ENCODE measurements at regions not wholly inside any gene's neighbourhood (a gene's known extent, or its start where the extent isn't known, plus 50 kb on each side); places are given as distances from the start of the nearest gene placed in this dataset.

GRCh38 chr1:59201341-59201740 is 95.6 kb upstream of the FGGY start:
- no peak for TF ChIP-seq MAX (IDR thresholded peaks at IDR 0.05)
- no peak for TF ChIP-seq EP300 (IDR thresholded peaks at IDR 0.05; ENCODE audit: borderline replicate concordance)
- no peak for TF ChIP-seq TEAD4 (IDR thresholded peaks at IDR 0.05)
- TF ChIP-seq TAF1 (IDR thresholded peaks at IDR 0.05; ENCODE audit: low read depth) = no peak
- TF ChIP-seq NFIC (IDR thresholded peaks at IDR 0.05) = no peak
- no peak for TF ChIP-seq RAD21 (IDR thresholded peaks at IDR 0.05; ENCODE audit: low read depth)
- TF ChIP-seq REST (IDR thresholded peaks at IDR 0.05; ENCODE audit: low read depth) = no peak
- no peak for TF ChIP-seq CEBPB (IDR thresholded peaks at IDR 0.05)
- TF ChIP-seq TCF12 (IDR thresholded peaks at IDR 0.05; ENCODE audit: low read depth) = no peak
- no peak for TF ChIP-seq FOXM1 (IDR thresholded peaks at IDR 0.05; ENCODE audit: borderline replicate concordance, low read depth)
- TF ChIP-seq ZBTB7A (IDR thresholded peaks at IDR 0.05; ENCODE audit: low read depth) = no peak
- TF ChIP-seq YY1 (IDR thresholded peaks at IDR 0.05; ENCODE audit: low read depth) = no peak
- TF ChIP-seq CREB1 (IDR thresholded peaks at IDR 0.05; ENCODE audit: low read depth) = no peak

All from Ishikawa (cell line).